ENCODE measurements at regions not wholly inside any gene's neighbourhood (a gene's known extent, or its start where the extent isn't known, plus 50 kb on each side); places are given as distances from the start of the nearest gene placed in this dataset.

- TF ChIP-seq NFRKB (IDR thresholded peaks at IDR 0.05), result no peak
- TF ChIP-seq SUZ12 (IDR thresholded peaks at IDR 0.05), result no peak
- no peak for TF ChIP-seq SP1 (IDR thresholded peaks at IDR 0.05)
- no peak for TF ChIP-seq ELF4 (IDR thresholded peaks at IDR 0.05)
- no peak for TF ChIP-seq FOXA1 (IDR thresholded peaks at IDR 0.05)
- TF ChIP-seq TARDBP (IDR thresholded peaks at IDR 0.05), result no peak
- TF ChIP-seq BHLHE40 (IDR thresholded peaks at IDR 0.05; ENCODE audit: borderline replicate concordance), result no peak
- TF ChIP-seq HDGF (IDR thresholded peaks at IDR 0.05; ENCODE audit: borderline replicate concordance), result no peak
- TF ChIP-seq ARNT (IDR thresholded peaks at IDR 0.05), result no peak
- TF ChIP-seq FOXK2 (IDR thresholded peaks at IDR 0.05), result no peak
- no peak for TF ChIP-seq FOXM1 (IDR thresholded peaks at IDR 0.05; ENCODE audit: borderline replicate concordance)
These were observed 292.4 kb downstream of the SP3 start for GRCh38 chr2:173672573-173673340.
